ENCODE measurements at regions not wholly inside any gene's neighbourhood (a gene's known extent, or its start where the extent isn't known, plus 50 kb on each side); places are given as distances from the start of the nearest gene placed in this dataset.

GRCh38 chr3:23103764-23104163, 99.4 kb upstream of the UBE2E2 start:
- no peak for DNase-seq (ENCODE audit: low read depth)
- TF ChIP-seq CTCF (IDR thresholded peaks at IDR 0.05; ENCODE audit: insufficient read depth, low read depth, low read length, missing control alignments) = no peak
- no peak overlapping the region for H3K4me3 ChIP-seq (ENCODE audit: low read length)

- H3K4me3 ChIP-seq (ENCODE audit: low read length) = no peak overlapping the region
- TF ChIP-seq CTCF (IDR thresholded peaks at IDR 0.05; ENCODE audit: insufficient read depth, low read depth, low read length, missing control alignments) = no peak
- DNase-seq (ENCODE audit: low read depth) = no peak
Measured at GRCh38 chr3:23105048-23105447, 98.1 kb upstream of the UBE2E2 start.

- no peak for DNase-seq (ENCODE audit: low read depth)
- no peak for TF ChIP-seq CTCF (IDR thresholded peaks at IDR 0.05; ENCODE audit: insufficient read depth, low read depth, low read length, missing control alignments)
- H3K4me3 ChIP-seq (ENCODE audit: low read length) = no peak overlapping the region
Measured at GRCh38 chr3:23106666-23107065, 96.5 kb upstream of the UBE2E2 start.

GRCh38 chr3:23107221-23107620, 95.9 kb upstream of the UBE2E2 start:
- DNase-seq (ENCODE audit: low read depth) = no peak
- H3K4me3 ChIP-seq (ENCODE audit: low read length) = no peak overlapping the region
- TF ChIP-seq CTCF (IDR thresholded peaks at IDR 0.05; ENCODE audit: insufficient read depth, low read depth, low read length, missing control alignments) = no peak

GRCh38 chr3:23108451-23109057, 94.6 kb upstream of the UBE2E2 start:
- H3K4me3 ChIP-seq (ENCODE audit: low read length) = no peak overlapping the region
- no peak for TF ChIP-seq CTCF (IDR thresholded peaks at IDR 0.05; ENCODE audit: insufficient read depth, low read depth, low read length, missing control alignments)
- DNase-seq (ENCODE audit: low read depth) = peak; percentile 50

GRCh38 chr3:23111286-23111685, 91.8 kb upstream of the UBE2E2 start:
- no peak for DNase-seq (ENCODE audit: low read depth)
- no peak overlapping the region for H3K4me3 ChIP-seq (ENCODE audit: low read length)
- no peak for TF ChIP-seq CTCF (IDR thresholded peaks at IDR 0.05; ENCODE audit: insufficient read depth, low read depth, low read length, missing control alignments)

- H3K4me3 ChIP-seq (ENCODE audit: low read length) = no peak overlapping the region
- no peak for DNase-seq (ENCODE audit: low read depth)
- TF ChIP-seq CTCF (IDR thresholded peaks at IDR 0.05; ENCODE audit: insufficient read depth, low read depth, low read length, missing control alignments) = no peak
Measured at GRCh38 chr3:23111797-23112196, 91.3 kb upstream of the UBE2E2 start.

Measured in epithelial cell of esophagus (primary cell).